GM04503 (cell line): ENCODE measurements at regions not wholly inside any gene's neighbourhood (a gene's known extent, or its start where the extent isn't known, plus 50 kb on each side); places are given as distances from the start of the nearest gene placed in this dataset.

Experiments used
- DNase-seq: peaks from one replicate; pipeline ENCODE4 v3.0.0-alpha.2; 2012; ENCODE audit warnings: low read depth

GRCh38 chr2:9105601-9106337 is 100.8 kb upstream of the ASAP2 start:
- DNase-seq: no peak

DNA sequence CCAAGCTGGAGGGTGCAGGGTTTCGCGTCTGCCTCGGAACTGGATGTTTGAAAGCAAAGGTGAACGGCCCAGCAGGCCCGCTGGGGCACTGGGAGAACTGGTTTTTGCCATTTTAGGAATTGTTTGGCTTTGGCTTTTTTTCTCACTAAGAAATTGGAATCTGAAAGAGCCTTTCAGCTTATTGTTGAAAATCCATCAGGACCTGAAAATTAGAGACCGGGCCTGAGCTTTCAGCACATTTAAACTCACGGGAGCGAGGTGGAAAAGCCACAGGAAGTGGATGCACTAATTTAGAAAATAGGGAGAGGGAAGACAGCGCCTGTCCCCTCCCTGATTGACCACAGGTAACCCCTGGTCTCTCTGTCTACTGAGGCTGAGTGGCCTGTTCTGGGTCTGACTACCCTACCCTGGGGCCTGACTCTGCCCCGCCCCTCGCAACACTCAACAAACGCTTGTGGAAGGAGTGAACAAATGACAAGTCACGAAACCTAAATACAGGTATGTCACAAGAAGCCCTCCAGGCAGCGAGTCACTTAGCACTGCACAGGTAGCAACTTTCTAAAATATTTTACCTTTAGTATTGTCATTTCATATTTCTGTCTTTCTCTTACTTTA is 100.3 kb upstream of the MBOAT2 start:
- DNase-seq: no peak

DNA sequence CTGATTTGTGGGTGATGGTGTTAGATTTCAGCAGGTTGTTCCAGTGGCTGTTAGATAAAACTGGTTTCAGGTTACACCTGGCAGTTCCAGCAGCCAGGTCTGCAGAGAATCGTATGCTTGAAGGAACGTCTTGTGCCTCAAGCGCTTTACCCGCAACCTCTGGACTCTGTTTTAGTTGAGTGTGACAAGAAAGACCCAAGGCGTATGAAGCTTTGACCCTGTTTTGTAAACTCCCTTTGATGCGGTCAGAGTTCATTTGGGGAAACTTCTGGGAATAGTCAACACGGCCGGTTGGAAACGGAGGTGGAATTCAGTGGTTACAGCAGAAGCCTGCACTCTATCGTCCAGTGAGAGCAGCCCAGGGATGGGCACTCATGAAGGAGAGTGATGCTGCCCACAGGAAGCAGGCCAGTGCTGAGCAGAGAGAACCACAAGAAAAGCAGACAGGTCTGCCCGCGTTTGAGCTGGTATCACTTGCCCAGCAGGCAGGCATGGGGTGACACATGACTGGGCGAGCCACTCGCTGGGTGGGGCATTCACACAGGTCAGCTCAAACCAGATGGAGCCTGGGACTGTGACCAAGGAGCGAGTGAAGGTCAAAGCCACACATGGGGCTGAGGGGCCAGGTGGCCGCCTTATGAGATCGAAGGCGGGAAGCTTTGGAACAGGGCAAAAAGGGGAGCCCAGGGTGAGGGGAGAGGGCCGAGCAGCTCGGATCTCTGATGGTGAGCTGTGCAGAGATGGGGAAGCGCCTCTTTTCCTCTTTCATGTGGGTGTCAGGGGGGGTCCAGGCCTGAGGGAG is 99.6 kb upstream of the MBOAT2 start:
- DNase-seq: no peak

- no peak for DNase-seq
Observed at GRCh38 chr2:9101763-9102425, 98.4 kb upstream of the MBOAT2 start.

- DNase-seq: no peak
Observed at GRCh38 chr2:9100080-9100876, 96.8 kb upstream of the MBOAT2 start.

DNA sequence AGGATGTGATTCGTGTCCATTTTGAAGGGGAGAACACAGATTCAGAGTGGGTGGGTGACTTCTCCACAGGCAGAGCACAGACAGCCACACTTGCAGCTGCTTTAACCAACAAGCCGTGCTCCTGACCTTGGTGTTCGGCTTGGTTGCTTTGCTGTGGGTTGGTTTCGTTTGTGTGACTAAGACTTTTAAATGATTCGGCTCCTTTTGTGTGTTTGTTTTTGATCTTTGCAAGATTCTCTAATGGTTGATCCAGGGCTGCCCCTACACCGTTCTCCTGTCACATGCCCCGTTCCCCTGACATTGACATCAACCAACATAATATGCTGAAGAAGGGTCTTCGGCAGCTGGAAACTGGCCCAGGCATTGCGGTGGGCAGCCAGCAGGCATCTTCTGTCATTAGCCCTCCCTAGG is 95.9 kb upstream of the MBOAT2 start:
- DNase-seq: no peak

- DNase-seq: no peak
Observed at GRCh38 chr2:9097892-9098291, 94.4 kb upstream of the MBOAT2 start.

GRCh38 chr2:9097239-9097638 is 93.8 kb upstream of the MBOAT2 start:
- DNase-seq: no peak

GRCh38 chr2:9096761-9097160 is 93.3 kb upstream of the MBOAT2 start:
- DNase-seq: no peak

- DNase-seq: no peak
Observed at GRCh38 chr2:9095690-9096089, 92.2 kb upstream of the MBOAT2 start.

- no peak for DNase-seq
Observed at GRCh38 chr2:9095226-9095625, 91.7 kb upstream of the MBOAT2 start.

DNA sequence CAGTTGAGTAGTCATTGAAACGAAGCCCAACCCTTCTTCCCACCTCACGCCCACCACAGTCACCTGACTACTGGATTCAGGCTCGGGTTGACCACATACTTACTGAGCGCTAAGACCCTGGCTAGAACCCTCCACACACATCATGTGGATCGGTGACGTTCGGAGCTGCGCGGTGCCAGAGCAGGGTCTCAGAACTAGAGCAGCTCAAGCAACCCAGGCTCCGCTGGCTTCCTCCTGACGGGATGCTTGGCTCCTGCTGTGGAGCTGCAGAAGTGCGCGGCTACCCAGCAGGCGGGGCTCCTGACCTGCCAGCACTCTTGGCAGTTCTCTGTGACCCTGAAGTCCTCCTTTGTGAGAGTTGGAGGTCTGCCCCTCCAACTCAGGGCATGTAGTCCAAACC is 90.6 kb upstream of the MBOAT2 start:
- DNase-seq: no peak

- no peak for DNase-seq
Observed at GRCh38 chr2:9093324-9093723, 89.8 kb upstream of the MBOAT2 start.

GRCh38 chr2:9092383-9093282 is 89.1 kb upstream of the MBOAT2 start:
- no peak for DNase-seq

- DNase-seq: no peak
Observed at GRCh38 chr2:9091811-9092210, 88.3 kb upstream of the MBOAT2 start.

GRCh38 chr2:9089831-9090230 is 86.3 kb upstream of the MBOAT2 start:
- no peak for DNase-seq

DNA sequence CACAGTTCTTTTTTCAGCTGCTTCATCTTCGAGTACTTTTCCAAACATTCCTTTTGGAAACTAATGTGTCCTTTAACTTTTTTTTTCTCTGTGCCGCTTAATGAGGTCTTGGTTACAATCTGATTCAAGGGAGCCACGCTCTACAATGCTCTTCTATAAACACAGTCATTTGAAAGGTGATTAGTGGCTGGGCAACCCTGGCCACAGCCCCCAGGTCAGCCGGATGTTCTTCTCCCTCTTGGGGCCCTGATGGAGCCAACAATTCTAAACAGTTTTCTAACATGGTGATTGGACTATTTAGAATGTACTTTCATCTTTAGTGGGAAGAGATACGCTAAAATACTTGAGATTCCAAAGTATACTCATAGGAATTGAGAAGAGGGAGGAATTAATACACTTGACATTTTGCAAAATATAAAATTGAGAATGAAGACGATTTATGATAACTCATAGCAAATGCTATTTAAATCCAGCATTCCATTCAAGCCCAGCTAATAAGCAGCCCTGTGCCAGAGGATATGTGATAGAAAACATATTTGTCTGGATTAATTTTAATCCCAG is 83.7 kb upstream of the MBOAT2 start:
- DNase-seq: no peak

- no peak for DNase-seq
Observed at GRCh38 chr2:9086465-9086864, 83.0 kb upstream of the MBOAT2 start.

DNA sequence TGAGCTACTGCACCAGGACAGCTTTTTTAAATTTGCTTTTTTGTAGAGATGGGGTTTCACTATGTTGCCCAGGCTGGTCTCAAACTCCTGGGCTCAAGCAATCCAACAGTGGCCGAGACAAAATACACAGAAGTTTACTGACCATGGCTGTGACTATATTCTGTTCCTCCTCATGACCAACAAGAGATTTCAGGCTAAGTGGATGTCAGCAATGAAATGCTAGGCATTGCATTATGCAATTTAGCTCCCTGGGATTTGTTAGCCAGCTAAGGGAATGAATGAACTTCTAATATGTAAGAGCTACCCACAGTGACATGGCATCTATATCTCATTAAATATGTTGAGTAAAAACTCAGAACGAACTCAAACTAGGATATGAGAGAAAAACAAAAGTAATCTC is 81.9 kb upstream of the MBOAT2 start:
- DNase-seq: no peak

- DNase-seq: no peak
Observed at GRCh38 chr2:9083287-9083686, 79.8 kb upstream of the MBOAT2 start.
